ENCODE measurements at regions not wholly inside any gene's neighbourhood (a gene's known extent, or its start where the extent isn't known, plus 50 kb on each side); places are given as distances from the start of the nearest gene placed in this dataset.
A peak's percentile ranks its signal among the peaks of the same experiment; 100 is the strongest.

GRCh38 chr6:21824431-21825177 is 231.1 kb downstream of the SOX4 start:
- DNase-seq: no peak

- no peak for DNase-seq
These were observed 232.5 kb downstream of the SOX4 start for GRCh38 chr6:21826023-21826422.

- no peak for DNase-seq
These were observed 233.4 kb downstream of the SOX4 start for GRCh38 chr6:21826904-21827303.

GRCh38 chr6:21827425-21828202 is 234.1 kb downstream of the SOX4 start:
- no peak for DNase-seq

GRCh38 chr6:21828704-21829103 is 235.2 kb downstream of the SOX4 start:
- DNase-seq: no peak

- DNase-seq: no peak
These were observed 235.6 kb downstream of the SOX4 start for GRCh38 chr6:21829126-21829525.

GRCh38 chr6:21831521-21832291 is 238.2 kb downstream of the SOX4 start:
- no peak for DNase-seq

- DNase-seq: no peak
These were observed 242.7 kb downstream of the SOX4 start for GRCh38 chr6:21836277-21836676.

GRCh38 chr6:21836772-21837425 is 243.3 kb downstream of the SOX4 start:
- DNase-seq: no peak

- no peak for DNase-seq
These were observed 246.9 kb downstream of the SOX4 start for GRCh38 chr6:21840428-21840827.

GRCh38 chr6:21842875-21843645 is 249.5 kb downstream of the SOX4 start:
- DNase-seq: no peak

GRCh38 chr6:21844120-21844917 is 250.8 kb downstream of the SOX4 start:
- DNase-seq: no peak

GRCh38 chr6:21845018-21845417 is 251.5 kb downstream of the SOX4 start:
- no peak for DNase-seq

- no peak for DNase-seq
These were observed 252.0 kb downstream of the SOX4 start for GRCh38 chr6:21845439-21846140.

GRCh38 chr6:21846541-21847451 is 253.2 kb downstream of the SOX4 start:
- peak; percentile 41 for DNase-seq

GRCh38 chr6:21847711-21848480 is 254.3 kb downstream of the SOX4 start:
- DNase-seq: no peak

GRCh38 chr6:21850691-21851090 is 257.1 kb downstream of the SOX4 start:
- DNase-seq: no peak

GRCh38 chr6:21855811-21856455 is 262.4 kb downstream of the SOX4 start:
- DNase-seq: no peak
